GF-D8 (cell line): ENCODE measurements at regions not wholly inside any gene's neighbourhood (a gene's known extent, or its start where the extent isn't known, plus 50 kb on each side); places are given as distances from the start of the nearest gene placed in this dataset.

Experiments used
- DNase-seq: peaks from one replicate; lab custom pipeline; 2025; lab: John Stamatoyannopoulos, UW

GRCh38 chr3:190722181-190722905, 140.2 kb downstream of the GMNC start:
- DNase-seq = no peak

- no peak for DNase-seq
Observed at GRCh38 chr3:190721330-190721729, 141.2 kb downstream of the GMNC start.

- DNase-seq = no peak
Observed at GRCh38 chr3:190718671-190719070, 143.8 kb downstream of the GMNC start.

- DNase-seq = no peak
Observed at GRCh38 chr3:190718097-190718496, 144.4 kb downstream of the GMNC start.

- DNase-seq = no peak
Observed at GRCh38 chr3:190716961-190717360, 145.5 kb downstream of the GMNC start.

GRCh38 chr3:190716211-190716610, 146.3 kb downstream of the GMNC start:
- no peak for DNase-seq

GRCh38 chr3:190710723-190711122, 151.8 kb downstream of the GMNC start:
- no peak for DNase-seq

GRCh38 chr3:190709351-190709773, 153.1 kb downstream of the GMNC start:
- no peak for DNase-seq
